IPS DF 6.9 (cell line): ENCODE measurements at regions not wholly inside any gene's neighbourhood (a gene's known extent, or its start where the extent isn't known, plus 50 kb on each side); places are given as distances from the start of the nearest gene placed in this dataset.

Experiments used
- DNase-seq: peaks from one replicate; pipeline ENCODE4 v3.0.0-alpha.2; 2013; ENCODE audit warnings: low read depth, low spot score
- H3K27ac ChIP-seq: one replicate; pipeline ENCODE4 v1.5.1; 2013; ENCODE audit warnings: low read length, control low read depth
- H3K27me3 ChIP-seq: 2 replicates; pipeline ENCODE4 v1.6.1; 2013; ENCODE audit warnings: mild to moderate bottlenecking, low read length; ENCODE audit not compliant: control insufficient read depth, insufficient read depth
- H3K36me3 ChIP-seq: 2 replicates; pipeline ENCODE4 v1.6.1; 2013; ENCODE audit warnings: low read length; ENCODE audit not compliant: control insufficient read depth, insufficient read depth
- H3K4me1 ChIP-seq: 2 replicates; pipeline ENCODE4 v1.6.1; 2013; ENCODE audit warnings: low read length; ENCODE audit not compliant: control insufficient read depth, insufficient read depth
- H3K4me3 ChIP-seq: 2 replicates; pipeline ENCODE4 v1.5.1; 2013; ENCODE audit warnings: mild to moderate bottlenecking, low read length
- H3K9me3 ChIP-seq: 2 replicates; pipeline ENCODE4 v1.6.1; 2013; ENCODE audit warnings: low read length, inconsistent platforms; ENCODE audit not compliant: control insufficient read depth, insufficient read depth
- WGBS: extraction: QIAGEN DNeasy Blood & Tissue Kit; methylation state at CpG from one replicate; pipeline ENCODE4 v1.1.7; 2013; ENCODE audit warnings: mixed read lengths, missing lambda C conversion rate; ENCODE audit not compliant: insufficient read length, insufficient coverage; 5-methylcytosine and 5-hydroxymethylcytosine counted together

- WGBS = no CpG with 5 or more reads among the region's 1 CpG
- Histone ChIP-seq H3K4me3 (no peak overlapping the region), H3K27me3 (no peaks in the 10 kb centered on the region), H3K27ac (no peak overlapping the region), H3K9me3 (no peaks in the 10 kb centered on the region), H3K36me3 (no peaks in the 10 kb centered on the region), H3K4me1 (no peaks in the 10 kb centered on the region)
- DNase-seq = no peak
Measured at GRCh38 chr7:12456506-12456905, 52.8 kb upstream of the VWDE start.

- Histone ChIP-seq H3K4me1 (no peaks in the 10 kb centered on the region), H3K36me3 (no peaks in the 10 kb centered on the region), H3K27ac (no peak overlapping the region), H3K4me3 (no peak overlapping the region), H3K27me3 (no peaks in the 10 kb centered on the region), H3K9me3 (no peaks in the 10 kb centered on the region)
- DNase-seq = peak; percentile 27
- no CpG with 5 or more reads among the region's 4 CpGs for WGBS
Measured at GRCh38 chr7:12458520-12459131, 55.0 kb upstream of the VWDE start.

- DNase-seq = no peak
- Histone ChIP-seq H3K36me3 (no peaks in the 10 kb centered on the region), H3K4me3 (no peak overlapping the region), H3K27me3 (no peaks in the 10 kb centered on the region), H3K9me3 (no peaks in the 10 kb centered on the region), H3K27ac (no peak overlapping the region), H3K4me1 (no peaks in the 10 kb centered on the region)
- no CpG with 5 or more reads among the region's 1 CpG for WGBS
Measured at GRCh38 chr7:12467837-12468236, 64.2 kb upstream of the VWDE start.

- Histone ChIP-seq H3K27ac (no peak overlapping the region), H3K4me1 (no peaks in the 10 kb centered on the region), H3K4me3 (no peak overlapping the region), H3K9me3 (no peaks in the 10 kb centered on the region), H3K27me3 (no peaks in the 10 kb centered on the region), H3K36me3 (no peaks in the 10 kb centered on the region)
- DNase-seq = no peak
- no CpG with 5 or more reads among the region's 5 CpGs for WGBS
Measured at GRCh38 chr7:12469568-12469967, 65.9 kb upstream of the VWDE start.

- no peak for DNase-seq
- Histone ChIP-seq H3K4me1 (no peaks in the 10 kb centered on the region), H3K27ac (no peak overlapping the region), H3K36me3 (no peaks in the 10 kb centered on the region), H3K27me3 (no peaks in the 10 kb centered on the region), H3K4me3 (no peak overlapping the region), H3K9me3 (no peaks in the 10 kb centered on the region)
- no CpG with 5 or more reads among the region's 29 CpGs for WGBS
Measured at GRCh38 chr7:12470930-12471329, 67.3 kb upstream of the VWDE start.

GRCh38 chr7:12474035-12474434 lies 70.4 kb upstream of the VWDE start:
- no CpG with 5 or more reads among the region's 4 CpGs for WGBS
- H3K4me3 ChIP-seq = no peak overlapping the region
- H3K27me3 ChIP-seq = no peaks in the 10 kb centered on the region
- no peak overlapping the region for H3K27ac ChIP-seq
- no peaks in the 10 kb centered on the region for H3K4me1 ChIP-seq
- H3K36me3 ChIP-seq = no peaks in the 10 kb centered on the region
- no peak for DNase-seq
- no peaks in the 10 kb centered on the region for H3K9me3 ChIP-seq

GRCh38 chr7:12475362-12476063 lies 71.8 kb upstream of the VWDE start:
- DNase-seq = no peak
- Histone ChIP-seq H3K9me3 (no peaks in the 10 kb centered on the region), H3K27me3 (no peaks in the 10 kb centered on the region), H3K27ac (no peak overlapping the region), H3K4me1 (no peaks in the 10 kb centered on the region), H3K4me3 (no peak overlapping the region), H3K36me3 (no peaks in the 10 kb centered on the region)
- no CpG with 5 or more reads among the region's 6 CpGs for WGBS

GRCh38 chr7:12477620-12478019 lies 74.0 kb upstream of the VWDE start:
- no peaks in the 10 kb centered on the region for H3K36me3 ChIP-seq
- no peak overlapping the region for H3K4me3 ChIP-seq
- H3K27ac ChIP-seq = no peak overlapping the region
- H3K27me3 ChIP-seq = no peaks in the 10 kb centered on the region
- WGBS = no CpG with 5 or more reads among the region's 3 CpGs
- no peak for DNase-seq
- no peaks in the 10 kb centered on the region for H3K4me1 ChIP-seq
- H3K9me3 ChIP-seq = no peaks in the 10 kb centered on the region

GRCh38 chr7:12481722-12482121 lies 78.1 kb upstream of the VWDE start:
- Histone ChIP-seq H3K36me3 (no peaks in the 10 kb centered on the region), H3K9me3 (no peaks in the 10 kb centered on the region), H3K27me3 (no peaks in the 10 kb centered on the region), H3K4me1 (no peaks in the 10 kb centered on the region), H3K4me3 (no peak overlapping the region), H3K27ac (no peak overlapping the region)
- WGBS = no CpG with 5 or more reads among the region's 3 CpGs
- no peak for DNase-seq

GRCh38 chr7:12485845-12486244 lies 82.2 kb upstream of the VWDE start:
- no peak for DNase-seq
- Histone ChIP-seq H3K36me3 (no peaks in the 10 kb centered on the region), H3K27ac (no peak overlapping the region), H3K4me3 (no peak overlapping the region), H3K9me3 (no peaks in the 10 kb centered on the region; the same call in 1 of the 2 replicates), H3K4me1 (no peaks in the 10 kb centered on the region), H3K27me3 (no peaks in the 10 kb centered on the region)
- WGBS = no CpG with 5 or more reads among the region's 2 CpGs

GRCh38 chr7:12488341-12488740 lies 82.2 kb upstream of the SCIN start:
- Histone ChIP-seq H3K27ac (no peak overlapping the region), H3K4me1 (no peaks in the 10 kb centered on the region), H3K9me3 (no peaks in the 10 kb centered on the region; the same call in 1 of the 2 replicates), H3K36me3 (no peaks in the 10 kb centered on the region), H3K27me3 (no peaks in the 10 kb centered on the region), H3K4me3 (no peak overlapping the region)
- DNase-seq = no peak
